ENCODE measurements at regions not wholly inside any gene's neighbourhood (a gene's known extent, or its start where the extent isn't known, plus 50 kb on each side); places are given as distances from the start of the nearest gene placed in this dataset.

DNA sequence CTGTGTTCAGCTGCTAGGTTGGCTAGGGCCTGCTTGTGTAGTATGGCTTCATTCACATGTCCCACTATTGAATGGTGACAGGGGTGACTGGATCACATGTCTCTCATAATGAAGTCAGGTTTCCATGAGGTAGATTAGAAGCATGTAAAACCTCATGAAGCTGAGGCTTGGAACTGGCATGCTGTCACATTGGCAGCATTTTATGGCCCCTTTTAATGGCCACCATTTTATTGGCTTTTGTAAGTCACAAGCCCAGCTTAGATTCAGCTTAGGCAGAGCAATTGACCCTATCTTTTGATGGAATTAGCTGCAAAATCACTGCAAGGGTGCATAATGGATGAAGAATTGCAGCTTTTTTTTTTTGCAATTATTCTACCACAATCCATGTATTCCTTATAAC lies 583.5 kb downstream of the MED13L start:
- TF ChIP-seq, protein P1, sequence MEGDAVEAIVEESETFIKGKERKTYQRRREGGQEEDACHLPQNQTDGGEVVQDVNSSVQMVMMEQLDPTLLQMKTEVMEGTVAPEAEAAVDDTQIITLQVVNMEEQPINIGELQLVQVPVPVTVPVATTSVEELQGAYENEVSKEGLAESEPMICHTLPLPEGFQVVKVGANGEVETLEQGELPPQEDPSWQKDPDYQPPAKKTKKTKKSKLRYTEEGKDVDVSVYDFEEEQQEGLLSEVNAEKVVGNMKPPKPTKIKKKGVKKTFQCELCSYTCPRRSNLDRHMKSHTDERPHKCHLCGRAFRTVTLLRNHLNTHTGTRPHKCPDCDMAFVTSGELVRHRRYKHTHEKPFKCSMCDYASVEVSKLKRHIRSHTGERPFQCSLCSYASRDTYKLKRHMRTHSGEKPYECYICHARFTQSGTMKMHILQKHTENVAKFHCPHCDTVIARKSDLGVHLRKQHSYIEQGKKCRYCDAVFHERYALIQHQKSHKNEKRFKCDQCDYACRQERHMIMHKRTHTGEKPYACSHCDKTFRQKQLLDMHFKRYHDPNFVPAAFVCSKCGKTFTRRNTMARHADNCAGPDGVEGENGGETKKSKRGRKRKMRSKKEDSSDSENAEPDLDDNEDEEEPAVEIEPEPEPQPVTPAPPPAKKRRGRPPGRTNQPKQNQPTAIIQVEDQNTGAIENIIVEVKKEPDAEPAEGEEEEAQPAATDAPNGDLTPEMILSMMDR (IDR thresholded peaks at IDR 0.05) = no peak
- no peak for TF ChIP-seq POLR2A (IDR thresholded peaks at IDR 0.05)
- H3K9me3 ChIP-seq = no peaks in the 10 kb centered on the region
- H3K27me3 ChIP-seq = no peaks in the 10 kb centered on the region
- DNase-seq (no peak), ATAC-seq (no peak)
- H3K4me3 ChIP-seq = no peak overlapping the region
- no peaks in the 10 kb centered on the region for H3K36me3 ChIP-seq (replicated peaks in 1 of 2; ENCODE audit: insufficient read depth in 1 of 2, low read depth in 2 of 2)
- no peak overlapping the region for H3K27ac ChIP-seq
- intact Hi-C loops (cut with DNase I) = no loop called here
- H3K4me1 ChIP-seq = no peaks in the 10 kb centered on the region

DNA sequence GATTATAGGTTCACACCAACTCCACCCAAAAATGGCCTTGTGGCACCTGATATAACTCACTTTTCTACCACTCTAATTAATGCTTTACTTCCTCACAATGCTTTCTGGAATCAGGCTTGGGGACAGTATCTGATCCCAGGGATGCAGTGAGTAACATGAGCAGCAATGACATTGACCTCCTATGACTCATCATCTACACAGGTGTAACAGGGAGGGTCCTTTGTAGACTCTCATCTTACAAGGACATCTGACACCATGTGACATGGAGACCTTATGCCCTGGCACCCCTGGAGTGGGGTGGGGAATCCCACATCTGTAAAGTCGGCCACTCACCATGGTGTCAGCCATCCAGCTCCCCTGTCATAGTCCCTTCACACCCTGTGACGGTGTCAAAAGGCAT lies 586.4 kb downstream of the MED13L start:
- H3K4me1 ChIP-seq = no peaks in the 10 kb centered on the region
- no peak overlapping the region for H3K27ac ChIP-seq
- ATAC-seq = no peak
- 71 to 86% methylated on average over 1 to 2 of the region's 2 CpGs for WGBS, 2 donors
- H3K9me3 ChIP-seq = no peaks in the 10 kb centered on the region
- H3K27me3 ChIP-seq = no peaks in the 10 kb centered on the region
- TF ChIP-seq, protein P1 (IDR thresholded peaks at IDR 0.05) = no peak
- TF ChIP-seq POLR2A (IDR thresholded peaks at IDR 0.05) = no peak
- DNase-seq = no peak
- H3K4me3 ChIP-seq = no peak overlapping the region
- H3K36me3 ChIP-seq (replicated peaks in 1 of 2; ENCODE audit: insufficient read depth in 1 of 2, low read depth in 2 of 2) = no peaks in the 10 kb centered on the region
- intact Hi-C loops (cut with DNase I) = no loop called here

DNA sequence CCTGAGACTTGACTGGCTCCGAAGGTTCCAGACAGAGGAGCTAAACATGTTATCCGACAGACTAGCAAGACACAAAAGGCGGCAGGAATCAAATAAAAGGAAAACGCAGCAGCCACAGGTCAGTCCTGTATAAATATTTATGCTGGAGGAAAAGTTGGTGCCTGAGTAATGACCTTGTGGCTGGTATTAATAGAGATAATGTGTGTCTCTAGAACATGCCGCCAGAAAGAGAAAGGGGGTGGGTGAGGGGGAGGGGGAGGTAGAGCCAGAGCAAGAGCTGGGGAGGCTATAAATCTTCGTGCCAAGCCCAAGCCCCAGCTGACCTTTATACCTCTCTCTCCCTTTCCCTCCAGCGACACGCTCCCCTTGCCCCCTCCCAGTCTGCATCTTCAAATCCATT lies 590.4 kb downstream of the MED13L start:
- intact Hi-C loops (cut with DNase I) = no loop called here
- Histone ChIP-seq H3K27ac (no peak overlapping the region), H3K36me3 (replicated peaks in 1 of 2; ENCODE audit: insufficient read depth in 1 of 2, low read depth in 2 of 2) (no peaks in the 10 kb centered on the region), H3K9me3 (no peaks in the 10 kb centered on the region), H3K4me1 (no peaks in the 10 kb centered on the region), H3K27me3 (no peaks in the 10 kb centered on the region), H3K4me3 (no peak overlapping the region)
- WGBS, 2 donors = 7 to 16% methylated on average over 8 of the region's 8 CpGs
- no peak for TF ChIP-seq POLR2A (IDR thresholded peaks at IDR 0.05)
- TF ChIP-seq, protein P1 (IDR thresholded peaks at IDR 0.05) = no peak
- no peak for ATAC-seq
- no peak for DNase-seq

DNA sequence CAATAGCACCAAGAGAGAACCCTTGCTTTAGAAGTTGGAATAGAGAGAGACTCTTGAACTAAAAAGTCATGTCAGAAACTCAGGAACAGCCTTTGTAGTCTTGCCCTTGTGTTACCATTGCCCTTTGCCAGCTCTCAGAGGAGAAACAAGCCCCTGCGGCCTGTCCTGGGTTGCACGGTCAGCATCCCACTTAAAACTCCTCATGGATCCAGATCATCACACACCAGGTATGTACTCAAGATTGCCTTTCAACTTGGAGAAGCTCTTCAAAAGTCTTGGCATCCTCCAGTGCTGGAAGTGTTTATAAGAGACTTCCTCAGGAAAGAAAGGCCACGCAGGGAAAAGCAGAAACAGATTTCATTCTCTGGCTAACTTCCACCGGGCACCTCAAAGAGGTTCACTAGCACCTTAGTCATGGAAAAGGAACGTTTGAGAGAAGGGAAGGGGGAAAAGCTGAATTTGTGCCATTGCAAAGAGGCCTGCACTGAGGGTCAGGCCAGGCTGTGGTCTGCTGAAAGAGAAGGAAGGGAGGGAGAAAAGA lies 594.2 kb downstream of the MED13L start:
- no peak overlapping the region for H3K4me3 ChIP-seq
- H3K9me3 ChIP-seq = no peaks in the 10 kb centered on the region
- no peaks in the 10 kb centered on the region for H3K4me1 ChIP-seq
- no peak overlapping the region for H3K27ac ChIP-seq
- intact Hi-C loops (cut with DNase I) = no loop called here
- no peak for ATAC-seq
- no peaks in the 10 kb centered on the region for H3K27me3 ChIP-seq
- H3K36me3 ChIP-seq (replicated peaks in 1 of 2; ENCODE audit: insufficient read depth in 1 of 2, low read depth in 2 of 2) = no peaks in the 10 kb centered on the region
- DNase-seq = no peak
- TF ChIP-seq, protein P1 (IDR thresholded peaks at IDR 0.05) = no peak
- no peak for TF ChIP-seq POLR2A (IDR thresholded peaks at IDR 0.05)
- 53 to 57% methylated on average over 5 of the region's 5 CpGs for WGBS, 2 donors

DNA sequence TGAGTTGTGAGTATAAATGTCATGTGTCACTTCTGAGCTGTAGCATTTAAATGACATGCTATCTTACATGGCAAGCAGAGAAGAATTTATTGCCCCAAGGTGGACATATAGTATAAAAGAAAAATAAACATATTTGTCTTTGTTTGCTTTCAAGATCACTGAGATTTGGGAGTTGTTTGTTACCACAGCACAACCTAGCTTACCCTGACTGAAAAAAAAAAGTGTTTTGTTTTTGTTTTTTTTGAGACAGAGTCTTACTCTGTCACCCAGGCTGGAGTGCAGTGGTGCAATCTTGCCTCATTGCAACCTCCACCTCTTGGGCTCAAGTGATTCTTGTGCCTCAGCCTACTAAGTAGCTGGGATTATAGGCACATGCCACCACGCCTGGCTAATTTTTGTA lies 596.5 kb downstream of the MED13L start:
- Histone ChIP-seq H3K36me3 (replicated peaks in 1 of 2; ENCODE audit: insufficient read depth in 1 of 2, low read depth in 2 of 2) (no peaks in the 10 kb centered on the region), H3K27me3 (no peaks in the 10 kb centered on the region), H3K27ac (no peak overlapping the region), H3K9me3 (peaks cover 0 to 5% (median 0%) of the 10 kb centered on the region in 3 donors), H3K4me1 (no peaks in the 10 kb centered on the region), H3K4me3 (no peak overlapping the region)
- TF ChIP-seq, protein P1 (IDR thresholded peaks at IDR 0.05) = no peak
- no peak for TF ChIP-seq POLR2A (IDR thresholded peaks at IDR 0.05)
- DNase-seq = no peak
- intact Hi-C loops (cut with DNase I) = no loop called here
- 70 to 94% methylated on average over 1 of the region's 1 CpG for WGBS, 2 donors
- ATAC-seq = no peak
